ENCODE measurements at regions not wholly inside any gene's neighbourhood (a gene's known extent, or its start where the extent isn't known, plus 50 kb on each side); places are given as distances from the start of the nearest gene placed in this dataset.

DNA sequence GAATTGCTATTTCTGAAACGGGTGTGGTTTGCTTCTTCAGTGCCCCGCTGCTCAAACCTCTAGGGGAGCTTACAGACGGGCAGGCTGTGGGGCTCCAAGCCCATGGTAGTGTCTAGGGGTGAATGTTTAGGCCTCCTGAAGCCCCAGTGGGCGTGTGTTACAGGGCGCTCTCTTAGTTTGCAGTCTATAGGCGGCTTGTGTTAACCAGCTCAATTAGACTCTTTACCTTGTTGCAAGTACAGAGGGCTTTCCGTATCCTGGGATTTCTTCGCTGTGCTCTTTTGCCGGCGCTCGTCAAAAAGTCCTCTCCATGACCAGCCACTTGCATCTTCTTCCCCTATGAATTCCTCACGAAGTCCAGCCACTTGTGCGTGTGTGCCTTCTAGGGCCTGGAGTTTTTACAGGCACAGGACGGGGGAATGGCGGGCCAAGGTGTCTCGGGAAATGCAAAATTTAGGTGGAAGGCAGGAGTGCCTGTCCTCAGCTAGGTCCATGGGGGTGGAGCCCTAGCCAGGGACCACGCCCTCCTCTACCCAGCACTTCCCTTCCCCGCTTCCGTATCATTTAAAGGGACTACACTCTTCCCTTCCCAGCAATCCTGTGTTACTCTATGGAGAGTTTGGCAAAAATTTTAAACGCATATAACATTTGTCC is 94.5 kb downstream of the HTR1B start:
- TF ChIP-seq, protein P1, sequence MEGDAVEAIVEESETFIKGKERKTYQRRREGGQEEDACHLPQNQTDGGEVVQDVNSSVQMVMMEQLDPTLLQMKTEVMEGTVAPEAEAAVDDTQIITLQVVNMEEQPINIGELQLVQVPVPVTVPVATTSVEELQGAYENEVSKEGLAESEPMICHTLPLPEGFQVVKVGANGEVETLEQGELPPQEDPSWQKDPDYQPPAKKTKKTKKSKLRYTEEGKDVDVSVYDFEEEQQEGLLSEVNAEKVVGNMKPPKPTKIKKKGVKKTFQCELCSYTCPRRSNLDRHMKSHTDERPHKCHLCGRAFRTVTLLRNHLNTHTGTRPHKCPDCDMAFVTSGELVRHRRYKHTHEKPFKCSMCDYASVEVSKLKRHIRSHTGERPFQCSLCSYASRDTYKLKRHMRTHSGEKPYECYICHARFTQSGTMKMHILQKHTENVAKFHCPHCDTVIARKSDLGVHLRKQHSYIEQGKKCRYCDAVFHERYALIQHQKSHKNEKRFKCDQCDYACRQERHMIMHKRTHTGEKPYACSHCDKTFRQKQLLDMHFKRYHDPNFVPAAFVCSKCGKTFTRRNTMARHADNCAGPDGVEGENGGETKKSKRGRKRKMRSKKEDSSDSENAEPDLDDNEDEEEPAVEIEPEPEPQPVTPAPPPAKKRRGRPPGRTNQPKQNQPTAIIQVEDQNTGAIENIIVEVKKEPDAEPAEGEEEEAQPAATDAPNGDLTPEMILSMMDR (IDR thresholded peaks at IDR 0.05; ENCODE audit: low read depth, low read length), result no peak

DNA sequence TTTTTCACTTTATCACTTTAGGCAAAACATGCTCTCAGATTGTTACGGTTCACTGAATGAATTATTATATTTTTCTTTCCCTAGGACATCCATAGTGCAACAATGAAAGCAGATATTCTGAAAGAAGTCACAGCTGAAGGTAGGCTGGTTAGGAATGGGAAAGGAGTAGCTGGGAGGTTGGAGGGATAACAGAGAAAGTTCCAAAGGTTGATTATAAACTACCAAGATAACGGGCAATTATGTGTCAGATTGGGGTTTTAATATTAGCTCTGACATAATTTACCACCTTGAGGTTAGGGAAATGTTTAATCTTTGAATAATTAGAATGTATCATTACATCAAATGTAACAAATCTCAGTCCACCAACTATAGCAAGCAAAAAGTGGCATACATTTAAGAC is 96.5 kb downstream of the HTR1B start:
- no peak for DNase-seq (ENCODE audit: extremely low read depth, low read depth)
- TF ChIP-seq, protein P1 (IDR thresholded peaks at IDR 0.05; ENCODE audit: low read depth, low read length), result no peak

More for the DNA sequence above, 94.5 kb downstream of the HTR1B start:
- no peak for DNase-seq (ENCODE audit: extremely low read depth, low read depth)

DNA sequence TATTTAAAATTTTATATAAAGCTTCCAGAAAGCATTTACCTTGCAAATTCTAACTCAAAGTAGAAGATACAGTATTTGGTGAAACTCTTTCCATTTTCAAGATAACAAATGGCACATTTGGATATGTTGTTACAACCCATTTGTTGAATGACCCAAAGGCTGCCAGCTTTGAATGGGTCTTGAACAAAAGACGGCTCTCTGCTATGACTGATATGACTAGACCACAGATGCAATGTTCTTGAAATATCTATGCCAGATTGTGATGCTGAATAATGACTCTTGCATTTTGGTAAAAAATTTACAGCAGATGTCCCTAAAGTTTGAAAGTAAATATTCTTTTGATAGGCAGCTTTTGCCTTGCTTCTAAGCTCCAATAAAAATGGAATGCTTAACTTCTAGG is 99.6 kb downstream of the HTR1B start:
- TF ChIP-seq, protein P1 (IDR thresholded peaks at IDR 0.05; ENCODE audit: low read depth, low read length), result no peak
- DNase-seq (ENCODE audit: extremely low read depth, low read depth), result no peak

DNA sequence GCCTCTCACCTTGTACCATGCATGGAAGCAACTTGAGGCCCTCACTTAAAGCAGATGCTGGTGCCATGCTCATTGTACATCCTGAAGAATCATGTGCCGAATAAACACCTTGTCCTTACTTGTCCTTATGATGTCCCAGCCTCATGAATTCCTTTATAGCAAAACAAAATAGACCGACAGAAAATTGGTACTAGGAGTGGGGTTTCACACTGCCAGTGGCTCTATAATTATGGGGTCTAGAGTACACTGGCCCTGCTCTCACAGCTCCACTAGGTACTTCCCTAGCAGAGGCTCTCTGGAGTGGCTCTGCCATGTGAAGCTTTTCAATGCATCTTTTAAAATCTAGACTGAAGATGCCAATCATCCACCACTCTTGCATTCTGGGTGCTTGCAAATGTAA is 101.2 kb downstream of the HTR1B start:
- TF ChIP-seq, protein P1 (IDR thresholded peaks at IDR 0.05; ENCODE audit: low read depth, low read length), result no peak
- DNase-seq (ENCODE audit: extremely low read depth, low read depth), result no peak

DNA sequence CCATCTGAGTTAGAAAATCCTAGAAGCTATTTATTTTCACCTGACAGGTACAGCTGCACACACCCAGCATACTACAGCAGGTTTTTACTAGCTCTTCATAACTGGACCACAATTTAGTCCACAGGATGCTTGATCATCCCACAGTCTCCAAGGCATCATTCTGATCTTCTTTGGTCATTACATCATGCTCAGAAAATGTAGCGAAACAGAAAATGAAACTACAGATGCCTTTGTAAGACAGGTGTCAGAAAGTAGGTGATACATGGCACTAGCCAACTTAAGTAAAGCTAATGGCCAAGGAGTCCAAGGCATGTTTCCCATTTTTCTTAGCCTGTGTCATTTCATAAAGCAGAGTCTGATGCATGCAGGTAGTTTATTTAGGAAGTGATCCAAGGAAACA is 102.3 kb downstream of the HTR1B start:
- no peak for DNase-seq (ENCODE audit: extremely low read depth, low read depth)
- TF ChIP-seq, protein P1 (IDR thresholded peaks at IDR 0.05; ENCODE audit: low read depth, low read length), result no peak

DNA sequence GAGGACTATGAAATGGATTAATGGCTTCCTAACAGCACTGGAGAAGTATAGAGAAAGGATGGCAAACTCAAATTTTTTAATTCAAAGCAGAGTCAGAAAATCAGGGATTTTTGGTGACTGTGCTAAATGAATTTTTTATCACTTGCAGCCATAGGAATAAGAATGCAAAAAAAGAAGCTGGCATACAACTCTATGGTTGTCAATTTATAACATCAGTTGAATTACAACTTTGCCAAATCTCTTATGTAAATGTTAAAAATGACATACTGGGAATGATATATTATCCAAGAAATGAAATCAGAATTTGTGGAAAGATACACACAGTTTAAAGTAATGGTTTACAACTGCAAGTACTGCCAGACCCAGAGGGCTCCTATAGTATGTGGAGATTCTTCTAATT is 106.5 kb downstream of the HTR1B start:
- TF ChIP-seq, protein P1 (IDR thresholded peaks at IDR 0.05; ENCODE audit: low read depth, low read length), result no peak

DNA sequence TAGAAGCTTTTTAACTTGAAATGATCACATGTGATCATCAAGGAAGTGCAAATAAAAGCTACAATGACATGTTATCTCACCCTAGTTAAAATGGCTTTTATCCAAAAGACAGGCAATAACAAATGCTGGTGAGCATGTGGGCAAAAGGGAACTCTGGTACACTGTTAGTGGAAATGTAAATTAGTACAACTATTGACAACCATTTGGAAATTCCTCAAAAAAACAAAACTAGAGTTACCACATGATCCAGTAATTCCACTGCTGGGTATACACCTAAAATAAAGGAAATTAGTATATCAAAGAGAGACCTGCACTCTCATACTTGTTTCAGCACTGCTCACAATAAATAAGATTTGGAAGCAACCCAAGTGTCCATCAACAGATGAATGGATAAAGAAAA is 108.7 kb downstream of the HTR1B start:
- TF ChIP-seq, protein P1 (IDR thresholded peaks at IDR 0.05; ENCODE audit: low read depth, low read length), result no peak
- DNase-seq (ENCODE audit: extremely low read depth, low read depth), result no peak

More for the DNA sequence above, 106.5 kb downstream of the HTR1B start:
- no peak for DNase-seq (ENCODE audit: extremely low read depth, low read depth)

Measured in AG09319 (cell line).